ENCODE measurements at regions not wholly inside any gene's neighbourhood (a gene's known extent, or its start where the extent isn't known, plus 50 kb on each side); places are given as distances from the start of the nearest gene placed in this dataset.

DNA sequence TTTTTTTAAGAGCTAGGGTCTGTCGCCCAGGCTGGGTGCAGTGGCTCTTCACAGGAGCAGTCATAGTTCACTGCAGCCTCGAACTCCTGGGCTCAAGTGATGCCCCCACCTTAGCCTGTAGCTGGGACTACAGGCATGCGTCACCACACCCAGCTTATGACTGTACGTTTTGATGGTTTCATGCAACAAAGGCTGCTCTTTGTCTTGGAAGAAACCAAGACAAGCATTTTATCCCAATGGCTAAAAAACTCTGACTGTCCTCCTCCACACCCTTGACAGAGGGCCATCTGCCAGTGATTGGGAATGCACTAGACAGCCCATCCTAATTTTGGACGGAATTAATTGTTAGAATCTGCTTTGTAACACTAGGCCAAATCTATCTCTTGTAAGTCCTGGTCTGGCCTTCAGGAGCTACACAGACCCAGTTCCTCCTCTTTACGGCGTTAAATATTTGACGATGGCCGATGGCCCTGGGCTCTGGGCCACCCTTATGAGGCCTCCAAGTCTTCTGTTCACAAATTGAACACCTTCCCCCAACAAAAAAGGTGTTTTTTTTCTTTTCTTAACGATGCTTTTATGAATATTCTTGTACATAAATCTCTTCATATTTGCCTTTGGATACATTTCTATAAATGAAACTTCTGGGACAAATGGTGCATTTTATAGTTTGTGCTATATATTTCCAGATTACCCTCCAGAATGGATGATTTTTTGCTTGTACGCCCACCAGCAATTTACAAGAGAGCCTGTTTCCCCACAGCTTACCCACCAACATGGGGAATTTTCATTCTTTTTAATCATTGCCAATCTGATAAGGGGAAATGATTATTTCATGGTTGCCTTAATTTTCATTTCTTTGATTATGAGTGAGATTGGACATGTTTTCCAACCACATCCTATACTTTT lies 104.8 kb upstream of the SLC25A33 start:
- H3K4me3 Mint-ChIP-seq, result no peak overlapping the region
- no peaks in the 10 kb centered on the region for H3K9me3 Mint-ChIP-seq (ENCODE audit: insufficient read depth)
- no peaks in the 10 kb centered on the region for H3K36me3 Mint-ChIP-seq (ENCODE audit: low read depth)
- ATAC-seq (no peak), DNase-seq (no peak)
- CTCF ChIA-PET, result no interaction called here
- peaks cover 5% of the 10 kb centered on the region for H3K4me1 Mint-ChIP-seq (ENCODE audit: low read depth)
- H3K27me3 Mint-ChIP-seq (ENCODE audit: low read depth), result peaks cover 19% of the 10 kb centered on the region
- H3K27ac Mint-ChIP-seq, result no peak overlapping the region
- POLR2A ChIA-PET, result no interaction called here

DNA sequence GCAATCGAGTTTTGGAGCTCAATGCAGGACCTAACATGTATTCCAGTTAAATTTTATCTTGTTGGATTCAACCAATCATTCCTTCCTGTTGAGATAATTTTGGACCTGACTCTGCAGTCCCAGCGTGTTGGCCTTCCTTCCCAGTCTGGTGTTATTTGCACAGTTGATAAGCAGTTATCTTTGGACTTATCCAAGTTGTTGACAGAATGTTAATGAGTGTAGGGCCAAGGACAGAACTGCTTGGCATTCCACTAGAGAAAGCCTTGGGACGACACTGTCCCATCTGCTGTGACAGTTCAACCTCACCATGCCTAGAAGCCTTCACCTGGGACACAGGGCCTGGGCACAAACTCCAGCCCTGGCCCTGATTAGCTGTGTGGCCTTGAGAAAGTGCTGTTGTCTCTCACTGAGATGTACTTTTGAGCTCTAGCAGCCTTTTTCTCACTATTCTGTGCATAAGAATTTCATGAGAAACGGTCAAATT lies 104.1 kb upstream of the SLC25A33 start:
- Mint-ChIP-seq H3K4me1 (ENCODE audit: low read depth) (no peaks in the 10 kb centered on the region), H3K27me3 (ENCODE audit: low read depth) (peaks cover 19% of the 10 kb centered on the region), H3K4me3 (no peak overlapping the region), H3K9me3 (ENCODE audit: insufficient read depth) (no peaks in the 10 kb centered on the region), H3K27ac (no peak overlapping the region), H3K36me3 (ENCODE audit: low read depth) (no peaks in the 10 kb centered on the region)
- CTCF ChIA-PET, result no interaction called here
- POLR2A ChIA-PET, result no interaction called here
- DNase-seq (no peak), ATAC-seq (no peak)

DNA sequence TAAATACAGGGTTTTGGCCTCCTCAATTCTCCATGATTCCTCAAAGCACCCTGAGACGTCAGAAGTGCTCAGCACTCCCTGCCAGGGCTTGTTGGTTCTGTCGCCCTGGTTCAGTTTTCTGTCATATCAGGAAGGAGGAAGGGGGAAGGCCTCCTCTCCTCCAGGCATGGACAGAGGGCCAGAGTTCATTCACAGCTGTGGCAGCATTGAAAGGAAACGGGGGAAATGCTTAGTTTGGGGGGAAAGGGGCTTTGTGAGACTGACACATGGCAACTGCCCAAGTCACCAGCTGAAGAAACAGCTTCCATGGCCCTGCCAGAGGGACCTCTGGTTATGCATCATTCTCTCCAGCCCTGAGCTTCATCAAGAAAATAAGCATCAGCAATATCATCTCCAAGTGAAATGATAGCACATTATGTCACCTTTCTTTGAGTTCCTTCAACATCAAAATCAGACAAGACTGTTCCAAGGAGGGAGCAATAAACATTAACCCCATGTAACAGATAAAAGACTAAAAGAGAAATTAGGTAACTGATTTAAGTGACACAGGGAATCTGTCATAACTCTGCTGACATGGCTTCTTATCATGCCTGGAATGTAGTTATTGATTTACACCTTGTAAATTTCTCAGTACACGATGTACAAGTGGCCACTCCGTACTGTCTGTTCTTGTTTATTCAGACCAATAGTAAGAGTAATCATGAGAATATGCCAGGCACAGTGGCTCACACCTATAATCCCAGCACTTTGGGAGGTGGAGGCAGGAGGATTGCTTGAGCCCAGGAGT lies 103.2 kb upstream of the SLC25A33 start:
- ChIA-PET POLR2A (no interaction called here), CTCF (interaction anchor here (1.5 kb wide), 1 partner anchor 21 kb away, joined by 4 read pairs; no protein-coding TSS in a partner anchor)
- peaks cover 24% of the 10 kb centered on the region for H3K27me3 Mint-ChIP-seq (ENCODE audit: low read depth)
- H3K9me3 Mint-ChIP-seq (ENCODE audit: insufficient read depth), result no peaks in the 10 kb centered on the region
- no peak overlapping the region for H3K4me3 Mint-ChIP-seq
- ATAC-seq, result no peak
- no peaks in the 10 kb centered on the region for H3K36me3 Mint-ChIP-seq (ENCODE audit: low read depth)
- H3K4me1 Mint-ChIP-seq (ENCODE audit: low read depth), result no peaks in the 10 kb centered on the region
- H3K27ac Mint-ChIP-seq, result no peak overlapping the region
- DNase-seq, result no peak

DNA sequence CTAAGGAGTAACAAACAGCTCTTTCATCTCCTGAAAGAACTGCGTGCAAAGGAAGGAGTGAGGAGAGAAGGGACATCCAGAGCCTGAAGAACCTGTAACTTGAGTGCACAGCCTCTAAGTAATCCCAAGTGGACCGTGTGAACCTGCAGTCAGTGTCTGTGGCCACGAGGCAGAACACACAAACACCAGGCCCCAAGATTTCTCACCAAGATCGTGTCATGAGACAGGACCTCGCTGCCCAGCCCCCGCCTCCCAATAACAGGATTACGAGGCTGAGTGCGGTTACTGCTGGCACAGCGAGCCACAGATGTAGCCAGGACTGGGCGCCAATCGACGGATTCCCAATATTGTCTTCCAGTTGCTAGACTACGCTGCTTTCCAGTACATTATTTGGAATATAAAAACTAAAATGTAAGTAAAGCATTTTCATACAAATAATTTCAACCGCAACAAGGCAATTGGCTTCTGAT lies 101.3 kb upstream of the SLC25A33 start:
- POLR2A ChIA-PET, result interaction anchor here (0.5 kb wide), 1 partner anchor 390 kb away, joined by 3 read pairs; no protein-coding TSS in a partner anchor
- Mint-ChIP-seq H3K27me3 (ENCODE audit: low read depth) (peaks cover 21% of the 10 kb centered on the region), H3K4me1 (ENCODE audit: low read depth) (no peaks in the 10 kb centered on the region), H3K9me3 (ENCODE audit: insufficient read depth) (no peaks in the 10 kb centered on the region), H3K27ac (no peak overlapping the region), H3K36me3 (ENCODE audit: low read depth) (no peaks in the 10 kb centered on the region), H3K4me3 (no peak overlapping the region)
- no peak for ATAC-seq
- CTCF ChIA-PET, result interaction anchor here (0.7 to 1.8 kb wide), 2 partner anchors 18 to 63 kb away, joined by 3 to 5 read pairs; no protein-coding TSS in a partner anchor
- no peak for DNase-seq

DNA sequence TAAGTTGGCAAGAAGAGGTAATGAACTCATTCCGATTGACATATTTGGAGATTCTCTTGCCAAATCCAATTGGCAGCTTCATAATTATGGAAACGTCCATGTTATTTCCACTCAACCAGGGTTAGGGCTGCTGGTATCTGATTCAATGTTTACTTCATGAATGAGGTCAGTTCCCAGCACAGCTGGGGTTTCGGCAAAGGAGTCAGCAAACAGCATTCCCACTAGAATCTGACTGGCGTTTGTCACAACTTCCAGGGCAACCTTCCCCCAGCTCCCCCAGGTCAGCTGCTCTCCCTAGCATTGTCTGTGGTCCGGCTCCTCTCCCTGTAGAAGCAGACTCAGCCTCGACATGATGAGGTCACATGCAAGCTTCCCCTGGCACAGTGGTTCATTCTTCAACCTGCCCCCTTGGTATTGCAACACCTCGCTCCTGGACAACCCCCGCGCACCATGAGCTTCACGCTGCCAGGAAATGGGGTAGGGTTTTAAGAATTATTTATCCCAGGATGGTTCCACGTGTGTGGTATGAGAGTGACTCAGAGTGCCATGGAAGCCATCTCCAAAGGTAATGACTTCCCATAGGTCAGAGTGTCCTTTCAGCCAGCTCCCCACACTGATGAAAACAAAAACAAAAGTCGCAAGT lies 100.7 kb upstream of the SLC25A33 start:
- H3K27ac Mint-ChIP-seq, result no peak overlapping the region
- no peaks in the 10 kb centered on the region for H3K4me1 Mint-ChIP-seq (ENCODE audit: low read depth)
- CTCF ChIA-PET, result interaction anchor here (1.3 to 1.8 kb wide), 2 partner anchors 9 to 17 kb away, joined by 3 to 5 read pairs; no protein-coding TSS in a partner anchor
- DNase-seq, result no peak
- POLR2A ChIA-PET, result interaction anchor here (0.6 kb wide), 1 partner anchor 83 kb away, joined by 3 read pairs; no protein-coding TSS in a partner anchor
- H3K27me3 Mint-ChIP-seq (ENCODE audit: low read depth), result peaks cover 23% of the 10 kb centered on the region
- no peaks in the 10 kb centered on the region for H3K36me3 Mint-ChIP-seq (ENCODE audit: low read depth)
- H3K9me3 Mint-ChIP-seq (ENCODE audit: insufficient read depth), result no peaks in the 10 kb centered on the region
- ATAC-seq, result no peak
- no peak overlapping the region for H3K4me3 Mint-ChIP-seq

DNA sequence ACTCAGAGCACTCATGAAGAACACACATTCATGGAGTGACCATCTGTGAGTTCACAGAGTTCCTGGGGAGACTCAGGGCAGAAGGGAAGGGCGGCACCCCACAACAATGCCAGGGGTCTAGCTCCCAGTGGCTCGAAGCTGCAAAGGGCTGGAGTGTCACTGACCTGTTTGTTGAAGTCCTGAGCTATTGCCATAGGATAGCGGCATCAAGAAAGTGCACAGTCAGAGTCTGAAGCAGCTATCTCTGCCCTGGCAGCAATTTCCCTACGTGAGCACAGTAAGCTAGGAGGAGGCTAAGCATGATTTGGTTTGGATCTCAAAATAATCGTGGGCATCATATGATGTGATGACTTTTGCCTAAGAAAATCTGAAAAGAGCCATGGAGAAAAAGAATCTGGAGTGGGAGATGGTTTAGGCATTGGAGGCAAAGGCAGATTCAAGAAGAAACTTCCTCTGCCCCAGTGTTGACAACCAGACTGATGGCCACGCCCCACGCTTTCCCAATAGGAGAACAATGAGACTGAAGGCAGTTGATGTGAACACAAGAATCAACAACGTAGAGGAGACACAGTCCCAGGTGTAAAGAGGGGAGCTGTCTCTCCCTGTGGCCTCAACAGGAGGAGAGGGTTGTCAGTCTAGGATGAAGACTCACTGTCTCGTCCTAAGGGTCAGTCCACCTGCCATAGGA lies 100.0 kb upstream of the SLC25A33 start:
- H3K36me3 Mint-ChIP-seq (ENCODE audit: low read depth), result no peaks in the 10 kb centered on the region
- CTCF ChIA-PET, result interaction anchor here (1.3 to 1.8 kb wide), 2 partner anchors 9 to 16 kb away, joined by 3 to 5 read pairs; no protein-coding TSS in a partner anchor
- peaks cover 23% of the 10 kb centered on the region for H3K27me3 Mint-ChIP-seq (ENCODE audit: low read depth)

DNA sequence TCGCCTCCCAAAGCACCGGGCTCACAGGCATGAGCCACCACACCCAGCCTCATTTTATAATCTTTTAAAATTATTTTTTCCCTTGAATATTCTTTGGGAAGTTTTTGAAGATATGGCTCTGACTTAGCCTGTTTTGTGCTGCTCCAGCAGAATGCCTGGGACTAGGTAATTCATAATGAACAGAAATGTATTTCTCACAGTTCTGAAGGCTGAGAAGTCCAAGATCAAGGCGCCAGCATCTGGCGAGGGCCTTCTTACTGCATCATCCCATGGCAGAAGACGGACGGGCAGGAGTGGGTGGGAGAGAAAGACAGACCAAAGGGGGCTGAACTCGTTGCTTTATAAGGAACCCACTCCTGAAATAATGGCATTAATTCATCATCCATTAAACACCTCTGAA lies 99.0 kb upstream of the SLC25A33 start:
- peaks cover 20% of the 10 kb centered on the region for H3K27me3 Mint-ChIP-seq (ENCODE audit: low read depth)
- CTCF ChIA-PET, result no interaction called here
- no peaks in the 10 kb centered on the region for H3K4me1 Mint-ChIP-seq (ENCODE audit: low read depth)
- H3K36me3 Mint-ChIP-seq (ENCODE audit: low read depth), result no peaks in the 10 kb centered on the region
- no peaks in the 10 kb centered on the region for H3K9me3 Mint-ChIP-seq (ENCODE audit: insufficient read depth)
- POLR2A ChIA-PET, result no interaction called here
- no peak overlapping the region for H3K4me3 Mint-ChIP-seq
- H3K27ac Mint-ChIP-seq, result no peak overlapping the region
- ATAC-seq (no peak), DNase-seq (no peak)

More for the DNA sequence above, 100.0 kb upstream of the SLC25A33 start:
- H3K9me3 Mint-ChIP-seq (ENCODE audit: insufficient read depth), result no peaks in the 10 kb centered on the region
- no peak overlapping the region for H3K27ac Mint-ChIP-seq
- DNase-seq (no peak), ATAC-seq (no peak)
- POLR2A ChIA-PET, result interaction anchor here (0.6 kb wide), 1 partner anchor 84 kb away, joined by 3 read pairs; no protein-coding TSS in a partner anchor
- no peaks in the 10 kb centered on the region for H3K4me1 Mint-ChIP-seq (ENCODE audit: low read depth)
- no peak overlapping the region for H3K4me3 Mint-ChIP-seq

DNA sequence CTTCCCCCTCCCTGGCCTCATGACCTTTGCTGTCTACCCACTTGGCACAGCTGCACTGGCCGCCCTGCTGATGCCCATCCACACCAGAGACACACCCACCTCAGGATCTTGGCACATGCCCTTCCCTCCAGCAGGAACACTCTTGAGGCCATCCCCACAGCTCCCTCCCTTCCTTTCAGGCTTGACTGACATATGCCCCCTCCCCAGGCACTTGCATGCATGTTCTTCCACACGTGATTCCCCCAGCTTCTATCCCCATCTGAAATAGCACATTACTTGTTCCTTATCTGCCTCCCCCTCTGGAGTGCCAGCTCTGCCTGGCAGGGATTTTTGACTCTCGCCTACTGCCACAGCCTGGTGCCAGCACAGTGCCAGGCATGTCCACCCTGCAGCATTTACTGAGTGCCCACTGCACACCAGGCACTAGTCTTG lies 98.5 kb upstream of the SLC25A33 start:
- Mint-ChIP-seq H3K27ac (no peak overlapping the region), H3K4me1 (ENCODE audit: low read depth) (no peaks in the 10 kb centered on the region), H3K4me3 (no peak overlapping the region), H3K27me3 (ENCODE audit: low read depth) (peaks cover 20% of the 10 kb centered on the region), H3K9me3 (ENCODE audit: insufficient read depth) (no peaks in the 10 kb centered on the region), H3K36me3 (ENCODE audit: low read depth) (no peaks in the 10 kb centered on the region)
- no peak for DNase-seq
- ChIA-PET CTCF (interaction anchor here (1.1 to 2.2 kb wide), 2 partner anchors 15 to 151 kb away, joined by 7 to 11 read pairs; no protein-coding TSS in a partner anchor), POLR2A (interaction anchor here (1.3 kb wide), 1 partner anchor 11 kb away, joined by 3 read pairs; no protein-coding TSS in a partner anchor)
- no peak for ATAC-seq

DNA sequence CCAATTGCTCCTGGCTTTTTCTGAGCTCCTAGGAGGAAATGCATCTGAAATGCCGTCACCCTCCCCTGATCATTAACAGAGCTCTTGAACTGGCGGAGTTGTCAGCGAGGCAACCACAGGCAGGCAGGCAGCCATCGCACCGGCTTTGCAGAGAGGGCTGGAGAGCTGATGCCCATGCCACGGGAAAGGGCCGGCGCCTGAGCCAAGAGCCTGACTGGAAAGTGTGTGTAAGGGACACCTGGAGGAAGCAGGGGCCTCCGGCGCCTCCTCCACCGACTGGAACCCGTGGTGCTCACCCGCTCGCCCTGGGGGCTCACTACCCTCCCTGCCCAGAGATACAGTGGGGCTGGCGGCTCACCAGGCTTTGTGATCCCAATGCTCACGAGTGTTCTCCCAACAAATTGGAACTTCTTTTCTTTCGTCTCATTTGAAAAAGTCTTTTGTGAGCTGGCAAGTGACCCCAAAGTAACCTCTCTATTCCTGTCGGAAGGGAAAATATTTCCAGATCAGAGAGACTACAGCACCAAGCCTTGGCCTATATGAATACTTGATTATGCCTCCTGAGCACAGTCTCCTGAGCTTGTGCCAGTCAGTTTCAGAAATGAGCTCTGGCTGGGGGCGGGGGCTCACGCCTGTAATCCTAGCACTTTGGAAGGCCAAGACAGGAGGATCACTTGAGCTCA lies 97.7 kb upstream of the SLC25A33 start:
- CTCF ChIA-PET, result interaction anchor here (0.8 to 2.2 kb wide), 5 partner anchors 9 to 175 kb away, joined by 3 to 11 read pairs (median 5); no protein-coding TSS in a partner anchor
- Mint-ChIP-seq H3K36me3 (ENCODE audit: low read depth) (no peaks in the 10 kb centered on the region), H3K27me3 (ENCODE audit: low read depth) (peaks cover 20% of the 10 kb centered on the region), H3K4me1 (ENCODE audit: low read depth) (no peaks in the 10 kb centered on the region), H3K27ac (no peak overlapping the region), H3K9me3 (ENCODE audit: insufficient read depth) (no peaks in the 10 kb centered on the region), H3K4me3 (no peak overlapping the region)
- ATAC-seq, result no peak
- POLR2A ChIA-PET, result interaction anchor here (1.3 kb wide), 1 partner anchor 12 kb away, joined by 3 read pairs; no protein-coding TSS in a partner anchor
- no peak for DNase-seq

DNA sequence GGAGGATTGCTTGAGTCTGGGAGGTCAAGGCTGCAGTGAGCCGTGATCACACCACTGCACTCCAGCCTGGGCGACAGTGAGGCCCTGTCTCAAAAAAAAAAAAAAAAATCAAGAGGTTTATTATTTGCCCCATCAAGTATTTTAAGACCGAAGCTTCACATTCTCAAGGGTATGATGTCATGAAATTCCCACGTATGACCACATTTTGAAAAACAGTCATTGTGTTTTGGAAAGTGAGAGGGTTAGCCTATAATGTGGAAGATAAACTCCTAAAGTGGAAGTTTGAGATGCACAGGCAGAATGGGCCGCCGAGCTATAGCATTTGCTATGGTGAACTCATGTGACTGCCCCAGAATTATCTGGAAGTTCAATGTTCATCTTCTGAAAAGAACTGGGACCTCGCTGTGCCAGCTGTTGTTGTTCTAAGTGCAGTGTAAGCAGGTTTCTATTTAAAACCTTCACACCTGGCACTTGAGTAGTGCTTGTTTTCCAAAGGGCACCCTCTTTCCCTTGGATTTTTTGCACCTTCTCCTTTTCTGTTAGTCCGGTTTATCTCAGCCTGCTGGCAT lies 96.9 kb upstream of the SLC25A33 start:
- Mint-ChIP-seq H3K27me3 (ENCODE audit: low read depth) (peaks cover 17% of the 10 kb centered on the region), H3K36me3 (ENCODE audit: low read depth) (no peaks in the 10 kb centered on the region), H3K27ac (no peak overlapping the region), H3K9me3 (ENCODE audit: insufficient read depth) (no peaks in the 10 kb centered on the region), H3K4me3 (no peak overlapping the region), H3K4me1 (ENCODE audit: low read depth) (no peaks in the 10 kb centered on the region)
- CTCF ChIA-PET, result interaction anchor here (0.8 to 2.2 kb wide), 3 partner anchors 14 to 175 kb away, joined by 3 to 11 read pairs (median 5); no protein-coding TSS in a partner anchor
- POLR2A ChIA-PET, result interaction anchor here (1.3 kb wide), 1 partner anchor 13 kb away, joined by 3 read pairs; no protein-coding TSS in a partner anchor
- DNase-seq (no peak), ATAC-seq (no peak)

All from activated CD8-positive, alpha-beta T cell treated with anti-CD3 and anti-CD28 coated beads, Interleukin-2, amount 10 ng/mL, durations not matched to agents 7 days and 5 days (primary cell).